ENCODE measurements at regions not wholly inside any gene's neighbourhood (a gene's known extent, or its start where the extent isn't known, plus 50 kb on each side); places are given as distances from the start of the nearest gene placed in this dataset.

- TF ChIP-seq AGO1 (IDR thresholded peaks at IDR 0.05; ENCODE audit: low read depth, low read length, poor library complexity, severe bottlenecking) (no peak), NR2F2 (IDR thresholded peaks at IDR 0.05; ENCODE audit: borderline replicate concordance, low read depth) (no peak), JUND (CRISPR knock-in tag; IDR thresholded peaks at IDR 0.05) (no peak), GATAD1 (CRISPR knock-in tag; IDR thresholded peaks at IDR 0.05) (no peak), FOXC1 (CRISPR knock-in tag; IDR thresholded peaks at IDR 0.05; ENCODE audit: borderline replicate concordance) (no peak)
These were observed 308.1 kb downstream of the PTPRU start (continued) for GRCh38 chr1:29544406-29544805.

- no peak for DNase-seq (ENCODE audit: low spot score)
- H3K4me3 ChIP-seq (replicated peaks in 1 of 3; ENCODE audit: insufficient read depth in 1 of 3, low read depth in 2 of 3, low read length in 3 of 3) = no peak overlapping the region
- H3K27ac ChIP-seq (ENCODE audit: extremely low read length, insufficient read depth, low read length) = no peak overlapping the region
- H3K9me3 ChIP-seq (ENCODE audit: low read length) = no peaks in the 10 kb centered on the region
- no peak overlapping the region for H2AFZ ChIP-seq (ENCODE audit: low read length)
- WGBS (ENCODE audit: low lambda C conversion rate) = 8% methylated on average over 5 of the region's 6 CpGs
- H3K4me1 ChIP-seq (ENCODE audit: insufficient read depth, low read length) = no peaks in the 10 kb centered on the region
- intact Hi-C loops (cut with micrococcal nuclease; ENCODE audit: unreplicated experiment) = no loop called here
- H3K79me2 ChIP-seq (ENCODE audit: insufficient read depth, low read length) = no peaks in the 10 kb centered on the region
- POLR2A ChIA-PET = no interaction called here
- in situ Hi-C loops (cut with HindIII; ENCODE audit: extremely low pct_ligation_motif_present, low pct_unique_long_range_greater_than_20kb) = no loop called here
- no peaks in the 10 kb centered on the region for H3K36me3 ChIP-seq (replicated peaks in 1 of 2; ENCODE audit: control insufficient read depth in 1 of 2, insufficient read depth in 2 of 2, low read length in 2 of 2)
- CTCF ChIA-PET (ENCODE audit: low intra/inter-chr PET ratio, low total read pairs) = no interaction called here
- no peak overlapping the region for H3K4me2 ChIP-seq (ENCODE audit: low read depth, low read length)
- no peak for FAIRE-seq
- no TSS peak for BruUV-seq (replicated peaks)
- no peaks in the 10 kb centered on the region for H4K20me1 ChIP-seq (ENCODE audit: insufficient read depth, low read length)
- H3K27me3 ChIP-seq (ENCODE audit: control insufficient read depth in 1 of 2, insufficient read depth in 2 of 2, low read length in 2 of 2) = no peaks in the 10 kb centered on the region; a peak in 1 of 5 replicates
- H3K9ac ChIP-seq (ENCODE audit: insufficient read depth, low read depth, low read length) = no peak overlapping the region
- ATAC-seq = no peak
- TF ChIP-seq DDIT3 (CRISPR knock-in tag; IDR thresholded peaks at IDR 0.05) (no peak), KIAA2018 (CRISPR knock-in tag; IDR thresholded peaks at IDR 0.05; ENCODE audit: borderline replicate concordance) (no peak), WIZ (CRISPR knock-in tag; IDR thresholded peaks at IDR 0.05) (no peak), PHF21A (CRISPR knock-in tag; IDR thresholded peaks at IDR 0.05) (no peak), NFIB (CRISPR knock-in tag; IDR thresholded peaks at IDR 0.05; ENCODE audit: borderline replicate concordance) (no peak), BRCA1 (CRISPR knock-in tag; IDR thresholded peaks at IDR 0.05) (no peak), MTF2 (CRISPR knock-in tag; IDR thresholded peaks at IDR 0.05; ENCODE audit: borderline replicate concordance) (no peak), ZNF160 (CRISPR knock-in tag; IDR thresholded peaks at IDR 0.05) (no peak)
These were observed 307.3 kb downstream of the PTPRU start for GRCh38 chr1:29543586-29543985.
